Subcutaneous abdominal adipose tissue (tissue), 5 donors: ENCODE measurements at regions not wholly inside any gene's neighbourhood (a gene's known extent, or its start where the extent isn't known, plus 50 kb on each side); places are given as distances from the start of the nearest gene placed in this dataset.

ENCODE experiments used
- H3K27ac ChIP-seq: one replicate; pipeline ENCODE4 v1.7.0; 2013; ENCODE audit warnings: low read depth, mild to moderate bottlenecking, inconsistent platforms, low read length, moderate library complexity
- H3K27me3 ChIP-seq, 5 donors: one replicate each; pipeline ENCODE4 v1.7.0; 2013; ENCODE audit warnings: low read length in 5 of 5, inconsistent platforms in 1 of 5; ENCODE audit not compliant: control insufficient read depth in 5 of 5, insufficient read depth in 4 of 5
- H3K36me3 ChIP-seq, 5 donors: one replicate each; pipeline ENCODE4 v1.7.0; 2013; ENCODE audit warnings: low read length in 5 of 5; ENCODE audit not compliant: control insufficient read depth in 5 of 5, insufficient read depth in 5 of 5
- H3K4me1 ChIP-seq, 5 donors: one replicate each; pipeline ENCODE4 v1.7.0; 2013; ENCODE audit warnings: low read length in 5 of 5, mild to moderate bottlenecking in 3 of 5, moderate library complexity in 1 of 5; ENCODE audit not compliant: control insufficient read depth in 5 of 5, insufficient read depth in 5 of 5
- H3K4me3 ChIP-seq, 5 donors: one replicate each; pipeline ENCODE4 v1.7.0; 2013; ENCODE audit warnings: low read length in 5 of 5, low read depth in 1 of 5
- H3K9ac ChIP-seq, 5 donors: one replicate each; pipeline ENCODE4 v1.7.0; 2013; ENCODE audit warnings: low read length in 5 of 5, mild to moderate bottlenecking in 4 of 5, moderate library complexity in 3 of 5
- H3K9me3 ChIP-seq, 5 donors: one replicate each; pipeline ENCODE4 v1.7.0; 2013; ENCODE audit warnings: low read length in 5 of 5; ENCODE audit not compliant: control insufficient read depth in 5 of 5
- donor health status: healthy.
- donor health status: healthy.
- donor health status: healthy.
- donor health status: healthy.
- donor health status: healthy.

DNA sequence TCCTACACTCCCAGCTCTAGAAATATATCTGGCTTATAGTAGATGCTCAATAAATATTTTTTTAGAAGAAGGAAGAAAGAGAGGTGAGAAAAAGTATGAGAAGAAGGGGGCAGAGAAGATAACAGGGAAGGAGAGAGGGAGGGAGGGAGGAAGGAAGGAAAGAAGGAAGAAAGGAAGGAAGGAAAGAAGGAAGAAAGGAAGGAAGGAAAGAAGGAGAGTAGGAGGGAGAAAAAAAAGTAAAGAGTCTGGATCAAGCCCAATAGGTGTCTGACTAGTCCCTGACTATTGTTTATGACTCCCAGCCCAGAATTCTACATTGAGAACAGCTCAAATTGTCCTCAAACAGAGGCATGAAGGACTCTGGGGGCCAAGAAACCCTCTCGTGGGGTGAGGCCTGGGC, 83.9 kb downstream of the THNSL2 start:
- no peak overlapping the region for H3K27ac ChIP-seq
- peaks cover 3 to 8% (median 4%) of the 10 kb centered on the region in 5 donors for H3K27me3 ChIP-seq
- H3K4me1 ChIP-seq = no peaks in the 10 kb centered on the region
- H3K36me3 ChIP-seq = no peaks in the 10 kb centered on the region
- H3K4me3 ChIP-seq = no peak overlapping the region
- H3K9me3 ChIP-seq = peaks cover 0 to 3% (median 0%) of the 10 kb centered on the region in 5 donors
- no peak overlapping the region for H3K9ac ChIP-seq

DNA sequence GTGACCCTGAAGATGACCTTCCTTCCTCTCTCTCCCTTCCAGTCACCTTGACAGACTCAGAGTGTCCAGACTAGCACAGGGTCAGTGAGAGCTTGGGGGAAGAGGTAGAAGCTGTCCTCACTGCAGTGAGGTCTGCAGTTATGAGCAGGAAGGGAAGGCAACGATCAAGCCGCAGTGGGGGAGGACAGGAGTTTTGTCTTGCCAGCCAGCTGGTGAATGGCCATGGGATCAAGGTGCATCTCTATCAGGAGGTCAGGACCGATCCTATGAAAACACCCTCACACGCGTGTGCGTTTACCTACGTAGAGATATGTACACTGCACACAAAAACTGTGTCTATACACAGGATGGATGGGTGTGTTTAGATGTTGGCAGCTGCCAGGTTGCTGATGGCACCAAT, 83.2 kb downstream of the THNSL2 start:
- no peaks in the 10 kb centered on the region for H3K36me3 ChIP-seq
- H3K27ac ChIP-seq = no peak overlapping the region
- no peaks in the 10 kb centered on the region for H3K4me1 ChIP-seq
- H3K27me3 ChIP-seq = peaks cover 3 to 8% (median 4%) of the 10 kb centered on the region in 5 donors
- H3K4me3 ChIP-seq = no peak overlapping the region
- H3K9me3 ChIP-seq = peaks cover 0 to 3% (median 0%) of the 10 kb centered on the region in 5 donors
- H3K9ac ChIP-seq = no peak overlapping the region

DNA sequence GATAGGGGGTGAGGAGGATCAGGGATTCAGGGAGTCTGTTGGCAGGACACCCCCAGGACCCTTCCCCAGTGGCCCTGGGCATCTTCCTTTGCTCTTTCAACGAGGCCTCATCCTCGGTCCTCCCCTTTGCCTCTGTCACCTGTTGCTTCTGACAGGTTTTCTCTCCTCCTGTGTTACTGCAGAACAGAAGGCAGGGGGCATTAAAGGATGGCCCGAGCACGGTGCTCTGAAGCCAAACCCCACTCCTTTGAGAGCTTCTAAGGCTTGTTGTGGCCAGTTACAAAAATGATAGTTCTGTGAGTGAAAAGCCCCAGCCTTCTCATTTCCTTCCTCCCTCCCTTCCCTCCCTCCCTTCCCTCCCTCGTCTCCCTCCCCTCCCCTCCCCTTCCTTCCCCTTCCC, 82.5 kb downstream of the THNSL2 start:
- Histone ChIP-seq H3K4me1 (no peaks in the 10 kb centered on the region), H3K9ac (no peak overlapping the region), H3K36me3 (no peaks in the 10 kb centered on the region), H3K9me3 (peaks cover 0 to 3% (median 0%) of the 10 kb centered on the region in 5 donors), H3K4me3 (no peak overlapping the region), H3K27ac (no peak overlapping the region), H3K27me3 (peaks cover 3 to 6% (median 4%) of the 10 kb centered on the region in 5 donors)

DNA sequence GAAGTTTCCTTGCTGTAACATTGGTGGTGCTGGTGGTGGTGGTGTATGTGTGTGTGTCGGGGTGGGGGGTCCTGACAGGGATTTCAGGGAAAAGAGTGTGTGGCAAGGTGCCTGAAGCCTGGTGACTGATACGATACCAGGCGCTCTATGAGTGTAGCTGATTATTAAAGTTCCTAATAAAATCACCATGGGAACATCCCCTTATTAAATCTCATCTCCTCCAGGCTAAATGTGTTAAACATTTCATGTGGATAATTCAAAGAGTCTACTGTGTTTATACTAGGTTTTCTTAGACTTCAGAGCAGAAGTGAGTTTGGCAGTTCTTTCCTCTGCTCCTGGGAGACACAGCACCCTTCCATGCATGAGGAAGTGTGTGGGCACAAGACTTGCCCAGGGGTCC, 82.0 kb downstream of the THNSL2 start:
- Histone ChIP-seq H3K4me1 (no peaks in the 10 kb centered on the region), H3K27me3 (peaks cover 0 to 4% (median 3%) of the 10 kb centered on the region in 5 donors), H3K4me3 (no peak overlapping the region), H3K27ac (no peak overlapping the region), H3K9me3 (peaks cover 0 to 3% (median 0%) of the 10 kb centered on the region in 5 donors), H3K9ac (no peak overlapping the region), H3K36me3 (no peaks in the 10 kb centered on the region)

DNA sequence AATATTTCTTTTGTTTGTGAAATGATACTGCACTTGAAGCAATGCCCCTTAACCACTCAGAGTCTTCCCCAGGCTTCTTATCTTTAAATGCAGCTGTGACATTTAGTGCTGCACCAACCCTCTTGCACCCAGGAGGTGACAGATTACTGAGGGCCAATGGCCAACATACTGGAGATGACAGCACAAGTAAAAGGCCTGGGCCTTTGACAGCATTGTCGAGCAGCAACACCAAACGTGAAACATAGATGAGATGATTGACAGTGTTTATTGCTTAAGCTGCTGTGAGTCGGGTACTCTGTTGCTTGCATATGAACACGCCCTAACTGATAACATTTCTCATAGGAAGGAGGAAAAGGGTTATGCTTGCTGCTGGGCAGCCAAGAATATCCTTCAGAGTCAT, 80.3 kb downstream of the THNSL2 start:
- H3K4me3 ChIP-seq = no peak overlapping the region
- H3K27ac ChIP-seq = no peak overlapping the region
- H3K4me1 ChIP-seq = no peaks in the 10 kb centered on the region
- H3K9me3 ChIP-seq = peaks cover 0 to 3% (median 0%) of the 10 kb centered on the region in 5 donors
- H3K36me3 ChIP-seq = no peaks in the 10 kb centered on the region
- no peak overlapping the region for H3K9ac ChIP-seq
- H3K27me3 ChIP-seq = peaks cover 0 to 4% (median 3%) of the 10 kb centered on the region in 5 donors

DNA sequence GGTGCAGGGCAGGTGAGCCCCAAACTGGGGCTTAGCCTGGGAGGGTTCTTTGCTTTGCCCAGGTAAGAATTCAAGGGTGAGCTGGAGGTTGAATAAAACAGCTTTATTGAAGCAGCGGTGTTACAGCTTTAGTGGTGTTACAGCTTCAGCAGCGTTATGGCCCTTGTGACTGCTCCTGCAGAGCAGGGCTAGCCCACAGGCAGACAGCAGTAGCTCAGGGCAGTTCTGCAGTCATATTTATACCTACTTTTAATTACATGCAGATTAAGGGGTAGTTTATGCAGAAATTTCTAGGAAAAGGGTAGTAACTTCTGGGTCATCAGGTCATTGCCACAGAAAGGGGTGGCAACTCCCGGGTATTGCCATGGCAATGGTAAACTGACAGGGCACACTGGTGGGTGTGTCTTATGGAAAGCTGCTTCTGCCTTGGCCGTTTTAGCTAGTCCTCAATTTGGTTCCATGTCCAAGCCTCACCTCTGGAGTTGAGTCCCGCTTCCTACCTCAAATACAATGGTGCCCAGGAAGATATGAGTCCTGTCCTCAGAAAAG, 78.2 kb downstream of the THNSL2 start:
- Histone ChIP-seq H3K27me3 (peaks cover 0 to 3% (median 3%) of the 10 kb centered on the region in 5 donors), H3K9me3 (peaks cover 0 to 3% (median 1%) of the 10 kb centered on the region in 5 donors), H3K4me1 (no peaks in the 10 kb centered on the region), H3K36me3 (no peaks in the 10 kb centered on the region), H3K27ac (no peak overlapping the region), H3K4me3 (no peak overlapping the region), H3K9ac (no peak overlapping the region)

DNA sequence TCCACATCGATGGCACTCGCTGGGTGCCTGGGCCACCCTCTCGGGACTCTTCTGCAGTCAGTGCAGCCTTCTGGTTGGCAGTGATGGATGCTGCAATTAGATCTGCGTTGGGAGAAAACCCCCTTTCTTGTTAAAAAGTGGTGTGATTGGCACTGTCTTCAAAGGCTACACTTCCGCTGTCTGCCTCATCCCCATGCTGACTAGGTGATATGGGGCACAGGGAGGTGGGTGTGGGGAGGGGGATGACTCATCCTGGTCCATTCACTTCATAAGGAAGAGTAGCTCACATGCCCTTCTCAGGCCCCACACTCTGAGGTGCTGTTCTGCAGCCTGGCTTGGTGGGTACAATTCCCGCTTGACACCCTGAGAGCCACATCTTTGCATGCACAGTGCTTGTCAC, 77.4 kb downstream of the THNSL2 start:
- peaks cover 0 to 3% (median 0%) of the 10 kb centered on the region in 5 donors for H3K9me3 ChIP-seq
- H3K36me3 ChIP-seq = no peaks in the 10 kb centered on the region
- H3K27ac ChIP-seq = no peak overlapping the region
- no peaks in the 10 kb centered on the region for H3K4me1 ChIP-seq
- H3K27me3 ChIP-seq = peaks cover 0 to 2% (median 0%) of the 10 kb centered on the region in 5 donors
- H3K9ac ChIP-seq = no peak overlapping the region
- H3K4me3 ChIP-seq = no peak overlapping the region

DNA sequence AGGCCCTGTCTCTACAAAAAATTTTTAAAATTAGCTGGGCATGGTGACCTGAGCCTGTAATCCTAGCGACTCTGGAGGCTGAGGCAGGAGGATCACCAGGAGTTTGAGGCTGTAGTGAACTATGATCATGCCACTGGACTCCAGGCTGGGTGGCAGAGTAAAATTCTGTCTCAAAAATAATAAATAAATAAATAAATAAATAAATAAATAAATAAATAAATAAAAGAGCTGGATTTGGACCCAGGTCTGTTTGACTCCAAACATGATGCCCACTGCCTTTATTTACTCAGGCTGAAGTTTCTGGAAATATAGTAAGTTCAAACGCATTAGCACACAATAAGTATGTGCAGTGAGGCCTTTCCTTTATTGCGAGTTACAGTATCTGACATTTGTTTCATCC, 75.0 kb downstream of the THNSL2 start:
- Histone ChIP-seq H3K4me3 (no peak overlapping the region), H3K9ac (no peak overlapping the region), H3K36me3 (no peaks in the 10 kb centered on the region), H3K4me1 (no peaks in the 10 kb centered on the region), H3K27me3 (no peaks in the 10 kb centered on the region), H3K9me3 (peaks cover 0 to 3% (median 0%) of the 10 kb centered on the region in 5 donors), H3K27ac (no peak overlapping the region)

DNA sequence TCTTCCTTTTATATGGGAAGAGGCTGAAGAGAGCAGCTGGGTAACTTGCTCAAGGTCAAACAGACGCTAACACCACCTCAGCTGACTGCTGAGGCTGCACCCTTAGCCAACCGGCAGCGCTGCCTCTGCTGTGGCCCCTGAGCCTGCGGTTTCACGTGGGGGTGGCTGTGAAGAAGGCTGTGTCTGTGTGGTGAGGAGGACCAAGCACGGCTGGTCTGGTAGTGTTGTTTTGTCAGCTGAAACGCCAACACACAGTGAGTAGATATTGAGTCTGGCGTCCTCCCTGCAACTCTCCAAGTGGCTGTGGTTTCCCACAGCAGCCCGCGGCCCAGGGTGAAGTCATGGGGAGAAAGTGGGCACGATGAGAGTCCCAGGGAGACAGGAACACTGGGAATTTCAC, 69.6 kb downstream of the THNSL2 start:
- Histone ChIP-seq H3K27ac (no peak overlapping the region), H3K27me3 (peaks cover 0 to 5% (median 0%) of the 10 kb centered on the region in 5 donors), H3K9me3 (peaks cover 0 to 8% (median 0%) of the 10 kb centered on the region in 5 donors), H3K9ac (no peak overlapping the region), H3K36me3 (no peaks in the 10 kb centered on the region), H3K4me3 (no peak overlapping the region), H3K4me1 (no peaks in the 10 kb centered on the region)

DNA sequence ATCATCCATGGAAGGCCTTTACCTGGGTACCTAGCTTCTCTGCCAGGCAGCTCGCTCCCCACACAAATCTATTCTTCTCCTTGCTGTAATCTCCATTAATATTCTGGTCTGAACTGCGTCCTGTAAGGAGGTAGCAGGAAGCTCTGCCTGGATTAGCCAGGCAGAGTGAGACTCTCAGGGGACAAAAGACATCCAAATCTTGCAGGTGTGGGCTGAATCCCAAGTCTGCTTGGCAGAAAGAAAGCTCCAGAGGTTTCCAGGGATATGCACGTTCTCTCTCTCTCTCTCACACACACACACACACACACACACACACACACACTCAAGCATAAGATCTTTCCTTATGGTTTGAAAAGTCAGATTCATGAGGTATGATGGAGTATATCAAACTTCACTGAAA, 66.5 kb downstream of the THNSL2 start:
- no peaks in the 10 kb centered on the region for H3K4me1 ChIP-seq
- H3K9me3 ChIP-seq = peaks cover 0 to 5% (median 0%) of the 10 kb centered on the region in 5 donors
- H3K4me3 ChIP-seq = no peak overlapping the region

More for the DNA sequence above, 66.5 kb downstream of the THNSL2 start:
- Histone ChIP-seq H3K36me3 (no peaks in the 10 kb centered on the region), H3K27ac (no peak overlapping the region), H3K9ac (no peak overlapping the region), H3K27me3 (peaks cover 0 to 5% (median 0%) of the 10 kb centered on the region in 5 donors)
